ENCODE measurements at regions not wholly inside any gene's neighbourhood (a gene's known extent, or its start where the extent isn't known, plus 50 kb on each side); places are given as distances from the start of the nearest gene placed in this dataset.
"Not testable (repeated sequence)": the region's sequence is repeated elsewhere in the genome, so short reads cannot be mapped to it uniquely, and the experiment has no call there.

- DNase-seq (ENCODE audit: low spot score) = no peak
These were observed 70.4 kb upstream of the ACTRT2 start for GRCh38 chr1:2950926-2951305.

- DNase-seq (ENCODE audit: low spot score) = no peak
These were observed 69.4 kb upstream of the ACTRT2 start for GRCh38 chr1:2951856-2952255.

DNA sequence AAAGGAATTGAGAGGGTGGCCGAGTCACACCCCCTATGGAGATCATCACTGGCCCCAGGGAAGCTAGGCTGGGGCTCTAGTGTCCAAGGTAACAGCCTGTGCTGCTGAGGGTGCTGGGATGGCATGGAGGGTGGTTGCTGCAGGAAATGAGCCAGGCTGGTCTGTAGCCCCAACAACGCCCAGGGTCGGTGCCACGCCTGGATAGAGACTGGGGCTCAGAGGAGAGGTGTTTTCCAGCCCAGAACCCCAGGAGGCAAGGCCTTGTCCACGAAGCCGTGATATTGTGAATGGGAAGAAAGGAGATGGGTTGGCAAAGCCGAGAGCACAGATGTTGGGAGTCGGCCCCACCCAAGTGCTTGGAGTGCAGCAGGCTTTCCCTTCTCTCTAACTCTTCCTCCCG, 68.9 kb upstream of the ACTRT2 start:
- no peak for DNase-seq (ENCODE audit: low spot score)

DNA sequence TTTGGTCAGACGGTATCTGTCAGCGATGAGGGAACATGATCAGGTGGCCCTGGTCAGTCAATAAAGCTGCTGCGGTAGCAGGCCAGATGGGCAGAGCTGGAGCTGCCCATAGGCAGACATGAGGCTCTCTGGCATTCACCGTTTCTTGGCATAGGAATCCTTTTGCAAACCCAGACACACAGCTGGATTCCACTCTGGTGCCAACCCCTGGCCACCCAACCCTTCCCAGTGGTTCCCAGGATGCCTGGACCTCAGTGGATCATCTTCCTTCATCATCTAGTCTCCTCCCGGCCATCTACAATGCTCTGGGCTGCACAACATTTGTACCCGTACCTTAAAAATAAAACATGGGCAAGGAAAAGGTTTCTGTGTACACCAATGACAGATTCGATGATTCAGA, 68.3 kb upstream of the ACTRT2 start:
- DNase-seq (ENCODE audit: low spot score) = no peak

DNA sequence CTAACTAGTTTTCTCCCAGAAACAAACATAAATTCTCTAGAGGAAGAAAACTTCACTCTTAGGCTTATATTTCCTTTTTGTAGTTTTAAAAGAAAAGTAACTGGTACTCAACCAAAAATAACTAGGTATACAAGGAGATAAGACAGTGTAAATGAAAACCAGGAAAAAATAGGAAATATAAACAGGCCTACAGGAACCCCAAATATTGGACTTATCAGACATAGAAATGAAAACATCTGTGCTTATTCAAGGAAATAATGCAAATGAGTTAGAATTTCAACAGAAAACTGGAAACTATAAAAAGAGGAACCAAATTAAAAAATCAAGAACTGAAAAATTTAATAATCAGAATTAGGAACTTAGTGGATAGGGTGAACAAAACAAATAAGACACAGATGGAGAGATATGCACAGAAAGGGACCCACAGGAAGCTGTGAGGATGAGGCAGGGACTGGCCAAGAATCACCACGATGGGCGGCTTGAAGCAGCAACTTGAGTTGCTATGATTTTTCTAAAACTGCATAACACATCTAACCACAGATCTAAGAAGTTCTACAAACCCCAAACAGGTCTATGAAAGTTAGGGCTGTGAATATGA, 67.5 kb upstream of the ACTRT2 start:
- no peak for DNase-seq (ENCODE audit: low spot score)

- DNase-seq (ENCODE audit: low spot score) = no peak
These were observed 65.6 kb upstream of the ACTRT2 start for GRCh38 chr1:2955652-2956051.

DNA sequence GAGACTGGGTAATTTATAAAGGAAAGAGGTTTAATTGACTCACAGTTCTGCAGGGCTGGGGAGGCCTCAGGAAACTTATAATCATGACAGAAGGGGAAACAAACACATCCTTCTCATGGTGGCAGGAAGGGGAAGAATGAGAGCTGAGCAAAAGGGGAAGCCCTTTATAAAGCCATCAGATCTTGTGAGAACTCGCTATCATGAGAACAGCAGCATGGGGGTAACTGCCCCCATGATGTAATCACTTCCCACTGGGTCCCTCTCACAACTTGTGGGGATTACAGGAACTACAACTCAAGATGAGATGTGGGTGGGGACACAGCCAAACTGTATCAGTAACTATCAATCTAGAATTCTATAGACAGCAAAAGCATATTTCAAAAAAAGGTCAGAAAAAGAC, 64.7 kb upstream of the ACTRT2 start:
- DNase-seq (ENCODE audit: low spot score) = no peak

- no peak for DNase-seq (ENCODE audit: low spot score)
These were observed 63.9 kb upstream of the ACTRT2 start for GRCh38 chr1:2957329-2957728.

- DNase-seq (ENCODE audit: low spot score) = not testable (repeated sequence)
These were observed 61.4 kb upstream of the ACTRT2 start for GRCh38 chr1:2959881-2960280.

GRCh38 chr1:2961081-2961480, 60.2 kb upstream of the ACTRT2 start:
- DNase-seq (ENCODE audit: low spot score) = no peak

DNA sequence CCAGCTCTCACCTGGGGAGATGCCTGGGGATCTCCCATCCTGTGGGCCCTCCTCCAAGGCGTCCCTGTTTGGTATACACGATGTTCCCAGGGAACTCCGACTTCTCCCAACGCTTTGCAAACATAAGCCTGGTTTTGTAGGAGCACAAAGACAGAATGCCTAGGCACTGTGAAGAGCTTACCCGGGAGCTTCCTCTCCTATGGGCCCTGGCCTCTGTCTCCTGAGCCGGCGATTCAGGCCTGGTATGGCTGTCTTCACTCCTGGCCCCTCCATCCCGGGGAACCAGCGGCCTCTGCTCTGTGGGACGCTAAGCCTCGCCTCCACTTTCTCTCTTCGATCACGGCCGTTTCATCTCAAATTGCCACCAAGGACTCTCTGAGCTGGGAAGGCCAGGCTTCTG, 59.6 kb upstream of the ACTRT2 start:
- DNase-seq (ENCODE audit: low spot score) = no peak

DNA sequence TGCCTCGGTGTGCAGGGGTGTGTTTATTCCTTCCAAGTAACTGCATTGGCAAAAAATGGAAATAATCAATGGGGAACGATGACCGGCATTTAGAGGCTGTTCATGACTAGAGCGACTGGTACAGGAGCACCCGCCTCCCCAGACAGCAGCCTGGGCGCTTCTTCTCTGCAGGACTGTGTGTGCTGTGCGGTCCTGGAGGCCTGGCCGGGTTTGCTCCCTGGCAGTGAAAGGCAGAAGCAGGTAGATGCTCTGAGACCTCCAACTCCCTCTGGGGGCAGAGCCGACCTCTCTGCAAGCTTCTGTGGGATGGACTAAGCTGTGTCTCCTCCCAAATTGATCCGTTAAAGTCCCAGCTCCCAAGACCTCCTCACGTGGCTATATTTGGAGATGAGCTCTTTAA, 59.2 kb upstream of the ACTRT2 start:
- DNase-seq (ENCODE audit: low spot score) = no peak

DNA sequence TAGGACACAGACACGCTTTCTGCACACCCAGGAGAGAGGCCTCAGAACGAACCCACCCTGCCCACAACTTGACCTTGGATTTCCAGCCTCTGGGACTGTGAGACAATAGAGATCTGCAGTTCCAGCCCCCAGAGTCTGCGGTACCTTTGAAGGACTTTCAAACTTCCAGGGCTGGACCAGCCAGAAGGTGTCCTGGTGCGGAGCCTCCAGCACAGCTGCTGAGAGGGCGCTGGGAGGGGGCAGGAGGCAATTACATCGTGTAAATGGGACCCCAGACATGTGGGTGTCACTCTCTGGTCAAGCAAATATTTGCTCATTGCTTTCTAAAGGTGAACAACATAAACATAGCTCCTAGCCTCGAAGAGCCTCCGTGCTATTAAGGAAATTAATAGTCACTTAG, 58.7 kb upstream of the ACTRT2 start:
- DNase-seq (ENCODE audit: low spot score) = no peak

GRCh38 chr1:2962946-2963345, 58.3 kb upstream of the ACTRT2 start:
- no peak for DNase-seq (ENCODE audit: low spot score)

- DNase-seq (ENCODE audit: low spot score) = no peak
These were observed 55.6 kb upstream of the ACTRT2 start for GRCh38 chr1:2965676-2966075.

- DNase-seq (ENCODE audit: low spot score) = no peak
These were observed 54.6 kb upstream of the ACTRT2 start for GRCh38 chr1:2966449-2967328.

- no peak for DNase-seq (ENCODE audit: low spot score)
These were observed 53.9 kb upstream of the ACTRT2 start for GRCh38 chr1:2967329-2967725.

- no peak for DNase-seq (ENCODE audit: low spot score)
These were observed 53.4 kb upstream of the ACTRT2 start for GRCh38 chr1:2967881-2968280.

GRCh38 chr1:2968471-2968881, 52.8 kb upstream of the ACTRT2 start:
- no peak for DNase-seq (ENCODE audit: low spot score)

DNA sequence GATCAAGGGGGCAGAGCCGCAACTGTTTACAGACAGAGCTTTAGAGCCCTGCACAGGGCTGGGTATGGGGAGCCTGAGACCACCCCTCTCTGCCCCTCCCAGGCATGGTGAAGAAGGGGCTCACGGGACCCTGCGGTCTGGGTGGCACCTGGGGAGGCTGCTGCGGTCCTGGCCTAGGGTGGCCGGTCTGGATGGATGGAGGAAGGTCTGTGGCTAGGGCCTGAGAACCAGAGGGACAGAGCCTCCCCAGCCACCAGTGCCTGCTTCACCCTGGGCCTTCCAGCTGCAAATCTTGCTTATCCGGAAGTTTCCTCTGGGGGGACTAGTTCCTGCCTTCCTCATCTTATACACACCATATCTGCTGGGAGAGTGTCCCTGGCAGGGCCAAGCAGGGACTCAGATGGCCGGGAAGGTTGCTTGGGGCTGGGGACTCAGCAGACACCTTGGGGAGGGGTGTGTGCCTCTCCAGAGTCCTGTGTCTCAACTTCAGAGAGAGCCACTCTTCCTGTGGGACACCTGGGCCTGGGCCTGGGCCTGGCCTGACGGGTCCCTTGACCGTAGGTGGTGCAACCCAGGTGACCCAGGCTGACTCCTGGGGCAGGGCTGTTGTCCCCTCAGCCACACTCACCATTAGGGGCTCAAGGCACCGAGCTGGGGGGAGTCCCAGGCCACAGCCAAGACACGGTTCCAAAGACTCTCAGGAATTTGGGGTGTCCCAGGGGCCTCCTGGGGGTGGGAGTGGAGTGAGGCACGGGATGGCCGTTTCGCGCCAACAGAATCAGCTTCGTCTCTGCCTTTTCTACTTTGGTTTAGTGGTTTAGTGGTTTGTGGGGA, 52.0 kb upstream of the ACTRT2 start:
- no peak for DNase-seq (ENCODE audit: low spot score)

DNA sequence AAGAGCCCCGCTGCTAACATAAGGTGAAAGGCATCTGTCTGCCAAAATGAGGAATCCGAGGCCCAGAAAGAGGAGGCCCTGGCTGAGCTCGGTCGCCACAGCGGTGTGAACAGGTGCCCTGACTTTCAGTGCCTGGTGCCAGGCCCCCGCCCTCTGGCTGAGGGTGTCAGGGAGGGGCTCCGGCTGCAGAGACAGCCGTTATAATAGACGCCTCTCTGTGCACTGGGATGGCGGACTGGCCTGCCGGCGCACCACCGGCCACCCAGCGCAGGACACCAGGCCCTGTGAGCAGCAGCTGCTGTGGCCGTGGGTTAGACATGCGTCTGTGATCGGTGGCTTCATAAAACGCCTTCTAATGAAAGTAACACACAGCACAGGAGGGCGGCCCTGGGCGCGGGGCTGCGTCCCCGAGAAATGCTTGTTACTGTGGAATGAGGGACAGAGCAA, 51.4 kb upstream of the ACTRT2 start:
- no peak for DNase-seq (ENCODE audit: low spot score)

- no peak for DNase-seq (ENCODE audit: low spot score)
These were observed 50.8 kb upstream of the ACTRT2 start for GRCh38 chr1:2970311-2971071.
